Hepatocyte (in vitro differentiated cells): ENCODE measurements at regions not wholly inside any gene's neighbourhood (a gene's known extent, or its start where the extent isn't known, plus 50 kb on each side); places are given as distances from the start of the nearest gene placed in this dataset.

Experiments
- CTCF ChIP-seq: fragments of 200-600 bp; sonication (generic); IDR thresholded peaks from 2 replicates; pipeline ENCODE4 v1.5.1; 2016; ENCODE audit warnings: antibody characterized with exemption, mild to moderate bottlenecking; ENCODE audit not compliant: poor library complexity
- EZH2 ChIP-seq: fragments of 200-600 bp; sonication (generic); IDR thresholded peaks from 2 replicates; pipeline ENCODE4 v1.6.1; 2016; ENCODE audit warnings: antibody characterized with exemption, mild to moderate bottlenecking, borderline replicate concordance
- EZH2phosphoT487 ChIP-seq: fragments of 200-600 bp; sonication (generic); IDR thresholded peaks from one replicate; pipeline ENCODE4 v1.6.1; 2018; ENCODE audit warnings: antibody characterized with exemption, mild to moderate bottlenecking, low read depth, moderate library complexity; ENCODE audit not compliant: unreplicated experiment, severe bottlenecking

- TF ChIP-seq CTCF (no peak), EZH2 (no peak), EZH2phosphoT487 (no peak)
These were observed 798.5 kb upstream of the IGFBP3 start for GRCh38 chr7:46719616-46720015.
